Caco-2 (cell line): ENCODE measurements at regions not wholly inside any gene's neighbourhood (a gene's known extent, or its start where the extent isn't known, plus 50 kb on each side); places are given as distances from the start of the nearest gene placed in this dataset.
"Not testable (repeated sequence)": the region's sequence is repeated elsewhere in the genome, so short reads cannot be mapped to it uniquely, and the experiment has no call there.

Experiments
- BruUV-seq: library from RNA; stranded (reverse); fragments of 400-500 nt; replicated peaks from 2 replicates; lab custom pipeline; 2021; lab: Mats Ljungman, UMichigan
- CTCF ChIA-PET: fragments of 300-600 bp; sonication (Branson Sonifier 250); formaldehyde crosslinking; loops from one replicate; lab custom pipeline; 2022; ENCODE audit warnings: antibody characterized with exemption; lab: Charles Lee
- POLR2A ChIA-PET: fragments of 300-600 bp; sonication (Branson Sonifier 250); formaldehyde crosslinking; loops from one replicate; lab custom pipeline; 2022; ENCODE audit warnings: antibody characterized with exemption; lab: Charles Lee
- DNase-seq, 2 experiments: peaks; one replicate each; pipeline versions ENCODE4 v3.0.0 to v3.0.0-alpha.2; 2020 to 2022
- H3K27me3 ChIP-seq: replicated peaks from 2 replicates; pipeline ENCODE4 v1.6.0; 2011; ENCODE audit warnings: low read length; ENCODE audit not compliant: control insufficient read depth, insufficient read depth
- H3K36me3 ChIP-seq: 2 replicates; pipeline ENCODE4 v1.5.1; 2011; ENCODE audit warnings: low read length; ENCODE audit not compliant: control insufficient read depth, insufficient read depth
- H3K4me1 ChIP-seq: fragments of 250-450 bp; sonication (Bioruptor Pico); 2 replicates; pipeline ENCODE4 v1.5.1; 2020; ENCODE audit warnings: mild to moderate bottlenecking
- H3K4me3 ChIP-seq: 2 replicates; pipeline ENCODE4 v1.5.1; 2011; ENCODE audit warnings: low read depth, mild to moderate bottlenecking, control low read depth, low read length
- H3K9me3 ChIP-seq: fragments of 250-450 bp; sonication (Bioruptor Pico); 2 replicates; pipeline ENCODE4 v1.5.1; 2020; ENCODE audit warnings: mild to moderate bottlenecking, moderate library complexity
- H3K27ac Mint-ChIP-seq: one replicate; pipeline ENCODE4 v1.8.0; 2022; ENCODE audit warnings: mixed read lengths; ENCODE audit not compliant: unreplicated experiment
- H3K27me3 Mint-ChIP-seq: one replicate; pipeline ENCODE4 v1.8.0; 2022; ENCODE audit warnings: mixed read lengths; ENCODE audit not compliant: insufficient read depth, unreplicated experiment
- H3K36me3 Mint-ChIP-seq: one replicate; pipeline ENCODE4 v1.8.0; 2022; ENCODE audit warnings: mild to moderate bottlenecking, mixed read lengths; ENCODE audit not compliant: insufficient read depth, unreplicated experiment
- H3K4me1 Mint-ChIP-seq: one replicate; pipeline ENCODE4 v1.8.0; 2022; ENCODE audit warnings: low read depth, mixed read lengths; ENCODE audit not compliant: unreplicated experiment
- H3K4me3 Mint-ChIP-seq: one replicate; pipeline ENCODE4 v1.8.0; 2022; ENCODE audit warnings: mild to moderate bottlenecking, moderate library complexity, mixed read lengths; ENCODE audit not compliant: unreplicated experiment
- H3K9me3 Mint-ChIP-seq: one replicate; pipeline ENCODE4 v1.8.0; 2022; ENCODE audit warnings: mixed read lengths; ENCODE audit not compliant: unreplicated experiment
- intact Hi-C: fragments of 100-400 bp; cut with micrococcal nuclease; formaldehyde crosslinking; loops from one replicate; pipeline ENCODE4 v1.10.0; 2022; ENCODE audit not compliant: unreplicated experiment

- CTCF ChIA-PET, H3K27me3 ChIP-seq, H3K4me3 ChIP-seq, H3K4me1 ChIP-seq, POLR2A ChIA-PET, H3K4me3 Mint-ChIP-seq, H3K36me3 ChIP-seq, H3K9me3 Mint-ChIP-seq, H3K27me3 Mint-ChIP-seq, DNase-seq, H3K36me3 Mint-ChIP-seq, H3K4me1 Mint-ChIP-seq, intact Hi-C loops, H3K27ac Mint-ChIP-seq, BruUV-seq, H3K9me3 ChIP-seq: not testable (repeated sequence)
Measured at GRCh38 chr1:121048293-121048752, 135.8 kb downstream of the FAM72B start.

GRCh38 chr1:121048769-121049443 is 135.2 kb downstream of the FAM72B start:
- POLR2A ChIA-PET, H3K9me3 ChIP-seq, intact Hi-C loops, H3K4me1 ChIP-seq, BruUV-seq, H3K36me3 Mint-ChIP-seq, H3K27me3 ChIP-seq, H3K4me3 ChIP-seq, CTCF ChIA-PET, H3K27ac Mint-ChIP-seq, H3K36me3 ChIP-seq, H3K4me3 Mint-ChIP-seq, H3K4me1 Mint-ChIP-seq, DNase-seq, H3K27me3 Mint-ChIP-seq, H3K9me3 Mint-ChIP-seq: not testable (repeated sequence)

GRCh38 chr1:121050097-121050496 is 134.0 kb downstream of the FAM72B start:
- not testable (repeated sequence) for H3K27ac Mint-ChIP-seq, H3K4me3 Mint-ChIP-seq

GRCh38 chr1:121051161-121051790 is 132.9 kb downstream of the FAM72B start:
- BruUV-seq, intact Hi-C loops, H3K36me3 Mint-ChIP-seq, H3K4me1 Mint-ChIP-seq, H3K4me3 Mint-ChIP-seq, H3K9me3 Mint-ChIP-seq, H3K27me3 ChIP-seq, H3K9me3 ChIP-seq, DNase-seq, H3K36me3 ChIP-seq, CTCF ChIA-PET, POLR2A ChIA-PET, H3K27ac Mint-ChIP-seq, H3K27me3 Mint-ChIP-seq, H3K4me1 ChIP-seq, H3K4me3 ChIP-seq: not testable (repeated sequence)

More at GRCh38 chr1:121050097-121050496, 134.0 kb downstream of the FAM72B start:
- H3K4me3 ChIP-seq, H3K9me3 ChIP-seq, H3K4me1 Mint-ChIP-seq, DNase-seq, intact Hi-C loops, H3K4me1 ChIP-seq, H3K27me3 Mint-ChIP-seq, BruUV-seq, CTCF ChIA-PET, H3K36me3 ChIP-seq, H3K27me3 ChIP-seq, H3K9me3 Mint-ChIP-seq, H3K36me3 Mint-ChIP-seq, POLR2A ChIA-PET: not testable (repeated sequence)

GRCh38 chr1:121052081-121052660 is 132.0 kb downstream of the FAM72B start:
- DNase-seq, POLR2A ChIA-PET, H3K9me3 Mint-ChIP-seq, H3K27ac Mint-ChIP-seq, intact Hi-C loops, H3K4me1 Mint-ChIP-seq, H3K4me3 ChIP-seq, H3K36me3 Mint-ChIP-seq, H3K4me3 Mint-ChIP-seq, BruUV-seq, H3K4me1 ChIP-seq, H3K9me3 ChIP-seq, CTCF ChIA-PET, H3K36me3 ChIP-seq, H3K27me3 ChIP-seq, H3K27me3 Mint-ChIP-seq: not testable (repeated sequence)

- H3K27ac Mint-ChIP-seq, H3K4me1 ChIP-seq, intact Hi-C loops, DNase-seq, H3K36me3 ChIP-seq, POLR2A ChIA-PET, H3K27me3 Mint-ChIP-seq, H3K9me3 Mint-ChIP-seq, H3K4me3 Mint-ChIP-seq, H3K27me3 ChIP-seq, BruUV-seq, H3K9me3 ChIP-seq, H3K4me3 ChIP-seq, H3K4me1 Mint-ChIP-seq, CTCF ChIA-PET, H3K36me3 Mint-ChIP-seq: not testable (repeated sequence)
Measured at GRCh38 chr1:121054928-121055327, 129.2 kb downstream of the FAM72B start.

GRCh38 chr1:121066925-121067324 is 117.2 kb downstream of the FAM72B start:
- BruUV-seq, H3K4me3 ChIP-seq, DNase-seq, H3K36me3 Mint-ChIP-seq, H3K4me3 Mint-ChIP-seq, H3K4me1 ChIP-seq, intact Hi-C loops, H3K27me3 ChIP-seq, H3K4me1 Mint-ChIP-seq, CTCF ChIA-PET, POLR2A ChIA-PET, H3K9me3 Mint-ChIP-seq, H3K36me3 ChIP-seq, H3K27me3 Mint-ChIP-seq, H3K9me3 ChIP-seq, H3K27ac Mint-ChIP-seq: not testable (repeated sequence)
